CD4-positive, alpha-beta T cell treated with Interleukin-6 for 4 hours (primary cell): ENCODE measurements at regions not wholly inside any gene's neighbourhood (a gene's known extent, or its start where the extent isn't known, plus 50 kb on each side); places are given as distances from the start of the nearest gene placed in this dataset.

Source experiments
- DNase-seq: peaks from one replicate; pipeline ENCODE4 v3.0.0-alpha.2; 2020; ENCODE audit warnings: mixed read lengths

GRCh38 chr7:156090988-156091387, 278.7 kb upstream of the SHH start:
- DNase-seq: no peak

DNA sequence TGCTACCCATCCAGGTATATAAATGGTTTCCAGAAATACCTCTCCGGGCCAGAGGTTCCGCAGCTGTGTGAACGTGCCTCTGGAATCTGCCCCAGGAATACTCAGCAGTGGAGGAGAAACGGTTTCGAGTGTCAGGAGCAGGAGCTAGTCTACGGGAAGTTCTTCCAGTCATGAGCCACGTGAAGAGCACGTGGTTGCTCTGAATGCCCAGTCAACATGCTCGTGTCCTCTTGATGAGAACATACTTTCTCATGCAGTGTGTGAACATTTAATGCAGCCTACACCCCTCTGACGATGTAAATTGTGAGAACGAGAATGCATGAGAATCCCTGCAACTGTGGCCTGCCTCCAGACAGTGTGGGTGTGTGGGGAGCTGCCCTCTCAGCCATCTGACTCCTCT, 277.0 kb upstream of the SHH start:
- DNase-seq: no peak

- no peak for DNase-seq
Measured at GRCh38 chr7:156088115-156088514, 275.9 kb upstream of the SHH start.

DNA sequence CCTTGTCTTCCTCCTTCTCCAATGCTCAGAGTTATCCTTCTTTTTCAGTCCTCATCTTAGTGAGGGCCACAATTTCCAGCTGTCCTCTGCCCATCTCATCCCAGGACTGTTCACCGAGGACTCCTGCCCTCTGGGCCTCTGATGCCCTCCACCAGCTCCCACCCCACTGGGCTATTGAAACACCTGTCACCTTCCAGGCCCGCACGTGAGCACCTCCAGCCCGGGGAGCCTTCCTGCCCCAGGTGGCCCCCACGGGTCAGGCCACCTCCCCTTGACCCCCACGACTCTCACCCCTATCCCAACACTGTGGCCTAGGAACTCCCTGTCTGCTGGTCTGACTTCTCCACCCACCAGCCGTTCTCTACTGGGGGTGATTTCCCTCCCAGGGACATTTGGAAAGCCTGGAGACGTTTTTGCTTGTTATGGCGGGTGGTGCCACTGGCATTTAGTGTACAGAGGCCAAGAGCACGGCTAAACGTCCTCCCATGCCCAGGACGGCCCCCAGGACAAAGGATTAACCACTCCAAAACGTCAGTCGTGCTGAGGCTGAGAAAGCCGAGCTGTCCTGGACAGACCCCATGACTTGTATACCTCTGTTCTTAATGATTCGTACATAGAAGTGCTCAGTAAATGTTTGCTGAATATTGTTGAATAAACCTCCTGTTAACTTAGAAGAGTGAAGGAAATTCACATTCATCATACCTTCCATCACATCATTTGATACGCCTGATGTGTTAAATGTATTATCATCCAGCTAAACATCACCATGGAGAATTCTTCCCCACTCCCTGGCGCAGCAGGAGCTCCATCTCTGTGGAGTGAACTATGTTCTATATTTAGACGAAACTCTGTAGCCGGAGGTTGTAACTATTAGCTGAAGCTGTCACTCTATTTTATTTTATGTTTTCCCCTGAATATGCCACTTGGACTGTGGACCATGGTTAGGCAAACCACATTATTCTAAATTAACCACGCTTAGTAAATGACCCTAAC, 270.1 kb upstream of the SHH start:
- DNase-seq: no peak

- no peak for DNase-seq
Measured at GRCh38 chr7:156080596-156080995, 268.3 kb upstream of the SHH start.

DNA sequence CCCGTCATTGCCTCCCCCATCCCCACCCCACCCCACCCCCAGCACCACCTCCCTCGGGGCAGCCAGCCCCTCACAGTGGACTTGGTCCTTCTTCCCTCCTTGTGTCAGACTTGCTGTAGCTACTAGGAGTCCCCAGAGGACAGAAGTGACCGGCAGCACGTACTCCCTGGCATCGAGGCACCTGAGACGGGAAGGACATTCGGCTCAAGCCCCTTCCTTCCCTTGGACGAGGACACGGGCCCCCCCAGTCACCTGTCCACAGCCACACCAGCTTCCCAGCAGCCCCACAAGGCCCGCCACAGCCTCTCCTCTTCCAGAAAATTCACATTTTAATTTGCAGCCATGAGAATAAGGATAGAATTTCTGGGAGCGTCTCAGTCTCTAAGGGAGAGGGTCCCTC, 267.8 kb upstream of the SHH start:
- DNase-seq: no peak

DNA sequence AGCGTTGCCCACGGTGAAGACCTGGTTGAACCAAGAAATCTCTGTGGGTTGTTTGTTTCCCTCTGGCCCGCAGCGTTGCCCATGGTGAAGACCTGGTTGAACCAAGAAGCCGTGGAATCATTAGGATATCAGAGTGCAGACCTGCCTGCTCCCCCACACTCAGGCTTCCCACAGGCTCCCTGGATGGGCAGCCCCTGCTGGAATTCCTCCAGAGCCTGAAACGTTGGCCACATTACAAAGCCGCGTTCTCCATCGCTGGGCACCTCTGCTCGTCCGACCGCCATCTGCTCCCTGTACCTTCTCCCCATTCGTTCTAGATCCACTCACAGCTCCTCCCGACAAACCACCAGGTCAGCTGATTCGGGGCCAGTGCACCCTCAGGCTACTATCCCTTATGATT, 266.9 kb upstream of the SHH start:
- no peak for DNase-seq

DNA sequence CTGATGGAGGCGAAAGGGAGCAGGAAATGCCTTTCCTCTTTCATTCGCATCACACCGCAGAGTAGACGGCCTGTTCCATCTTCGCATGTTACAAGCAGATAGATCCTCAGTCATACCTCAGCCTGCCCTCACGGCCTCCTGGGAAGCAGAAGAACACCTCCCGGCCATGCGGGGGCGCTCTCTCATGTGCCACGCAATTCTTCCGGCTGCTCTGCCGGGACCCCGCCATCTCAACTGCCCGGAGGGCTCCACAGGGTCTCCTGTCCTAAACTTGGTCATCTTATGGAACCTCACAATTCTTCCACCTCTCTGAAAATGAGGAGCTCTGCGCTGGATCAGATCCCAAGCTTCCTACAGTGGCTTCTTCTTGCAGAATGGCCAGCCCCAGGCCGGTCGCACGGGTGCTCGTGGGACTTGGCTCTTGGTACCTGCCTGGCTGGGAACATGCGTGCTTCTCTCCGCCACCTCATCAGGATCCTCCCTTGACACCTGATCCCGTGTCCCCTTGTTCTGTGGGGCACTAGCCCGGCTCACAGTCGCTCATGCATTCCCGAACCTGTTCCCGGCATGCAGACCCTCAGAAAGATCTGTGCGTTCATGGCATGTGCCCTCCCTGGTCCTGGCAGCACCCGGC, 262.8 kb upstream of the SHH start:
- DNase-seq: no peak

- DNase-seq: no peak
Measured at GRCh38 chr7:156074084-156074483, 261.8 kb upstream of the SHH start.

DNA sequence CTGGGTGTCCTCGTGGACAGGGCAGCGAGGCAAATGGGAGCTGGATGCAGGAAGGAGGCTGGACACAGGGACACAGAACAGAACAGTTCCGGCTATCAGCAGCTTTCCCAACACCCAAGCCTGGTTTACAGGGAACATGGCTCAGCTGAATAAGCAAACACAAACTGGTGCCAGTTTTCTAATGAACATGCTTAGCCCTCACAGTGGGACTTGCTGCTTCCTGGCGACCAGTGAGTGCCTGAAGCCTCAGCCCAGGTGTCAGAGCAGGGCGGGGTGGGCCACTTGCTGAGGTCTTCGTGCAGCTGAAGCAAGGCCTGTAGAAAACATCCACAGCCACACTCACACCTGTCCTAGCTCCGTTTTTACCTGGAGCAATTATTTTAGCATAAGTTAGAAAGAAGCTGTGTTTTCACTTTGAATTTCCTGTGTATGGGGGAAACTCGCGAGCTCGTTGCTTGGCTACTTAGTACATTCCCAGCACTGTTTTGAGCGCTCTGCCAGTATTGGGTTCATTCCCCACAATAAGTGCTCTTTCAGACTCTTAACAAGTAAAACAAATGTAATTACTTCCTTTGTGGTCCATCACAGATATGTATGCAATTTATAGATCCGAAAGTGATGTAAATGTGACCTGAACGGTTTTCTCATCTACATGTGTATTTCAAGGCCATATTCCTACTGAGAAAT, 261.2 kb upstream of the SHH start:
- no peak for DNase-seq

DNA sequence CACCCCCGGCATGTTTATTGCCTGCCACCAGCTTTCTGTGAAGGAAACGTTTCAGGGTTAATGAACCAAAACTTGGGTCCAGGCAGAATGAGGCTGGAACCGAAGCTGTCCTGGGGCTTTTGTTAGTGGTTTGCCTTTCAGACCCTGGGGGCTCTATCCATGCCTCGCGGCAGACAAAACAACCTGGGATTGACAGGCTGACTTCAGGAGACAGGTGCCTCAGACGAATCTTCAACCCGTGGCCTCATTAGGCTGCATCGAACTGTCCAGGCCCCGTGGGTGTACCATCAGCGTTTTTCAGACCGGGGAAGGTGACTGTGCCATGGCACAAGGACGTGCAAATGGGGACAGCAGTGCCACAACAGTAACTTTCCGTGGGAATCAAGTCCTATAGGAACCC, 259.3 kb upstream of the SHH start:
- no peak for DNase-seq

DNA sequence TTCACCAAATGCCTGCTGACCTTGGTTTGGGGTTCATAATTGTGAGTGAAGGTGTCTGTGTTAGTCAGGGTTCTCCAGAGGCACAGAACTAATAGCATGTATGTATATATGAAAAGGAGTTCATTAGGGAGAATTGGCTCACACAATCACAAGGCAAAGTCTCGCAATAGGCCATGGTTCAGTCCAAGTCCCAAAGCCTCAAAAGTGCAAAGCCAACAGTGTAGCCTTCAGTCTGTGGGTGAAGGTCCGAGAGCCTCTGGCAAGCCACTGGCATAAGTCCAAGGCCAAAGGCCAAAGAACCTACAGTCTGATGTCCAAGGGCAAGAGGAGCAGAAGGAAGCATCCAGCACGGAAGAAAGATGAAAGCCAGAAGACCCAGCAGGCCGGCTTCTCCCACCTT, 257.6 kb upstream of the SHH start:
- no peak for DNase-seq

DNA sequence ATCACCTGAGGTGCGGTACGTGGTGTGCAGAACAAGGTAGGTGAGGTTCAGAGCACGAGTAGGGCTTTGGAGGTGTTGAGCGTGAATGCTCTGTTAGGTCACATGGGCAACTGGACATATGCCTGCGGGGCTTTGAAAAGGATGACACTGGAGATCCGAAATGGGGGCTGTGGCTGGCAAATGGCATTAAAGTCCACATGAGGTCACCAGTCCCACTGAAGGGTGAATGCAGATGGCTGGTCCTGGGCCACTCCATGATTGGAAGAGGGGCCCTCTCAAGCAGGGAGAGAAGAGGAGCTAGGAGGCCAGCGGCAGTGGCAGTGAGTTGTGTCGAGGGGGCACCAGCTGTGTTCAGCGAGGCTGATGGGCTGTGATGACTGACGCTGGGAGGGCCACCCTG, 254.9 kb upstream of the SHH start:
- DNase-seq: no peak

DNA sequence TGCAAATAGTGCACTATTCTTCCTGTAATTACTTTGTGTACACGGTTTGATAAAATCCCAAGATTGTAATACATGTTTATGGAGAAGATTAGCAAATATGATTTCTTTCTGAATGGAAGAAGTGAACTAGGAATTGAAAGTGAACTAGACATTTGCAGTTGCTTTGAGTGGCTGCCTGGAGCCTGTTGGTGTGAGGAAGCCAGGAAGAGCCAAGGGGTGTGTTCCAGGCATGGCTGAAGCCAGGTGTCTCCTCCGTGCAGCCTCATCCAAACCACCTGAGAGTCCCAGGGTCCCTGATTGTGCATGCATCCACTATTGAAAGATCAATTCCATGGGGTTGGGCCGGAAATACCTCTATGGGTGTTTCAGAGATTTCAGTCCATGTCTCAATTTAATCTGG, 253.1 kb upstream of the SHH start:
- no peak for DNase-seq

- no peak for DNase-seq
Measured at GRCh38 chr7:156064971-156065386, 252.7 kb upstream of the SHH start.

GRCh38 chr7:156063241-156063810, 251.1 kb upstream of the SHH start:
- DNase-seq: no peak

DNA sequence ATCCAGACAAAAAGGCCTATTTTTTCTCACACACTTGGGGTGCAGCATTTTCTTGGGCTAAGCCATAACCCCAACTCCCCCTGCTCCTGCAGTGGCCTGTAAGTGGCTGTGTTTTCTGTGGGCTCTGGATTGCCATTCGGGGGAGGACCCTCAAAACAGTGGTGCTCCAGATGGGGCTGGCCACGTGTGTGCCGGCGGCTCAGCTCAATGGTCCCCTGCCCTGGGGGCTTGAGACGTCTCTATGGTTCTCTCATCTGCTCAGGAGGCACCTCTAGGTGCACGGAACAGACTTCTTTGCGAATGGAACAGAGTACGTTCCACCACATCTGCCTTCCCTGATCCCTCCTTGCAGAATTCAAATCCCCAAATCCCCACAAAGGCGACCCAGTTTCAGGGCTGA, 250.0 kb upstream of the SHH start:
- DNase-seq: no peak

GRCh38 chr7:156061689-156062255, 249.5 kb upstream of the SHH start:
- DNase-seq: no peak

GRCh38 chr7:156060925-156061324, 248.7 kb upstream of the SHH start:
- DNase-seq: no peak

DNA sequence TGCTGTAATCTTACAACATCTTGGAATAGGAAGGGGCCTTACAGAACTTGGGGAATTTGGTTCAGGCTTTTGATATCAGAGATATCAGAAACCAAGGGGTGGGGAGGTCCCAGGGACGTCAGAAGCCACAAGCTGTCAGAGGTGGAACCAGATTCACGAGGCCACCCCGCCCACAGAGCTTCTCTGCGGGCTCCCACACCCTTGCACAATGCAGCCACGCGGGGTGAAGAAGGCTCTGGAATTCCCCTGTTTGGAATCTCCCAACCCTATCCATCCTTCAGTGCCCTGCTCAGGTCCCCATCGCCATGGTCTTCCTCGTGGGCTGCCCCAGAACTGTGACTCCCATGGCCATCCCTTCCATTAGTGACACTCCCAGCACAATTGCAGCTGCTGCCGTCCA, 247.1 kb upstream of the SHH start:
- DNase-seq: no peak

DNA sequence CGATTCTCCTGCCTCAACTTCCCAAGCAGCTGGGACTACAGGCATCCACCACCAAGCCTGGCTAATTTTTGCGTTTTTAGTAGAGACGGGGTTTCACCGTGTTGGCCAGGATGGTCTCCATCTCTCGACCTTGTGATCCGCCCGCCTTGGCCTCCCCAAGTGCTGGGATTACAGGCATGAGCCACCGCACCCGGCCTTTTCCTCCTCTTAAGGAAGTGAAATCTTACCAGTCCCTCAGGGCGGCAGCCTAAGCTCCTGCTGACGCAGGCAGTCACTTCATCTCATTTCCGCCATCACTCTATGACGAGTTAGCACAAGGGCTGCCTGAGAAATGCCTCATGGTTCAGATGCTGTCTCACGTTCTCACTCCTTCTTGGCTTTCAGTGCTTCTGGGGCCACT, 246.0 kb upstream of the SHH start:
- DNase-seq: no peak

- no peak for DNase-seq
Measured at GRCh38 chr7:156056534-156056933, 244.3 kb upstream of the SHH start.

DNA sequence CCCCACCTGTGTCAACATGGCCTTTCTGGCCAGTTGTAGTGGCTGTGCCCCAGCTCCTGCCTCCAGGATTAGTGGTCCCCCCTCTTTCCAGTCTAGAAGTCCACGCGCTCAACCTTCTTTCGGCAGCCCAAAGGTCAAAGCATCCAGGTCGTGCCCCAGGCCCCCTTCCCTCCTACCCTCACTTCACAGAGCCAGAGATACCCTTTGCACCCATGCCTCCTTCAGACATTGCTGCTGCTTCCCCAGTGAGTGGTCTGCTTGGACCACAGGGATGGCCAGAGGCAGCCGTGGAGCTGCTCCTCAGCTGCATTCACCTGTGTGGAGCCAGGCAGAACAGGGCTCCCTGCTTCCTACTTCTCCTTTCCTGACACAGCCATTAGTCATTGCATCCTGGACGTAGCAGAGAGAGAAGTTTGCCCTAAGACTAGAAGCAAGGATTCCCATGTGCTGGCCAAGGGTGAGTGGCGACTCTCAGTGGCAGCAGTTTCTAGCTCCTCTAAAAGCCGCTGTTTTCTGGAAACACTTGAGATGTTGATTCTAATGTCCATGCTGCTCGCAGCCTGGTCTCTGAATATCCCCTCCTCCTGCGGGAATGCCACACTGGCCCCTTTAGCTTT, 243.1 kb upstream of the SHH start:
- no peak for DNase-seq
